ENCODE measurements at regions not wholly inside any gene's neighbourhood (a gene's known extent, or its start where the extent isn't known, plus 50 kb on each side); places are given as distances from the start of the nearest gene placed in this dataset.

DNA sequence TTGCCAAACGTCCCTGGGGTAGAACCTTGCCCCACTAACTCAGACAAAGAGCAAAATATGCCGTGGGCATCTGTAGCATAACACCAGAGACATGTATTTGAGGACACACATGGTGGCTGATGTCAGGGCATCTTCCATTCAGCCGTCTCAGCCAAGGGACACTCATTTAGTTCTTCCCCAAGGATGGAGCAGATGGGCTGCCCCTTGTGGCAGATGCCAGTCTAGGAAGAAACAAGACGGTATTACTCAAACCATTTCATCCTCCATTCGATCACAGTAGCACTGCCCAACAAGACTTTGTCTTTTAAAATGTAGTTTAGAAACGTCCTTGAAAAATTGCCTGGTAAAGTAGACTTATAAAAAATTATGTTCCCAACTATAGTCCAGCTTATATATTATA, 937.6 kb upstream of the EEF2KMT start:
- no peak for TF ChIP-seq EZH2phosphoT487 (IDR thresholded peaks at IDR 0.05; ENCODE audit: low read depth)
- TF ChIP-seq, protein P1, sequence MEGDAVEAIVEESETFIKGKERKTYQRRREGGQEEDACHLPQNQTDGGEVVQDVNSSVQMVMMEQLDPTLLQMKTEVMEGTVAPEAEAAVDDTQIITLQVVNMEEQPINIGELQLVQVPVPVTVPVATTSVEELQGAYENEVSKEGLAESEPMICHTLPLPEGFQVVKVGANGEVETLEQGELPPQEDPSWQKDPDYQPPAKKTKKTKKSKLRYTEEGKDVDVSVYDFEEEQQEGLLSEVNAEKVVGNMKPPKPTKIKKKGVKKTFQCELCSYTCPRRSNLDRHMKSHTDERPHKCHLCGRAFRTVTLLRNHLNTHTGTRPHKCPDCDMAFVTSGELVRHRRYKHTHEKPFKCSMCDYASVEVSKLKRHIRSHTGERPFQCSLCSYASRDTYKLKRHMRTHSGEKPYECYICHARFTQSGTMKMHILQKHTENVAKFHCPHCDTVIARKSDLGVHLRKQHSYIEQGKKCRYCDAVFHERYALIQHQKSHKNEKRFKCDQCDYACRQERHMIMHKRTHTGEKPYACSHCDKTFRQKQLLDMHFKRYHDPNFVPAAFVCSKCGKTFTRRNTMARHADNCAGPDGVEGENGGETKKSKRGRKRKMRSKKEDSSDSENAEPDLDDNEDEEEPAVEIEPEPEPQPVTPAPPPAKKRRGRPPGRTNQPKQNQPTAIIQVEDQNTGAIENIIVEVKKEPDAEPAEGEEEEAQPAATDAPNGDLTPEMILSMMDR (IDR thresholded peaks at IDR 0.05; ENCODE audit: low read depth, low read length), result no peak
